H9 (cell line): ENCODE measurements at regions not wholly inside any gene's neighbourhood (a gene's known extent, or its start where the extent isn't known, plus 50 kb on each side); places are given as distances from the start of the nearest gene placed in this dataset.

Experiments
- DNase-seq: peaks from one replicate; pipeline ENCODE4 v3.0.0-alpha.2; 2017
- H2AFZ ChIP-seq: one replicate; pipeline ENCODE4 v1.6.1; 2013; ENCODE audit warnings: mild to moderate bottlenecking, low read length, control low read depth, moderate library complexity
- H2AK5ac ChIP-seq: 2 replicates; pipeline ENCODE4 v1.6.1; 2013; ENCODE audit warnings: low read length, control low read depth, mixed read lengths; ENCODE audit not compliant: insufficient read length
- H2BK120ac ChIP-seq: one replicate; pipeline ENCODE4 v1.6.1; 2013; ENCODE audit warnings: low read depth, mild to moderate bottlenecking, low read length, control low read depth, inconsistent platforms; ENCODE audit not compliant: poor library complexity, severe bottlenecking
- H2BK12ac ChIP-seq: 2 replicates; pipeline ENCODE4 v1.6.1; 2013; ENCODE audit warnings: low read length, control low read depth, mixed read lengths, low read depth; ENCODE audit not compliant: insufficient read length
- H2BK15ac ChIP-seq: 2 replicates; pipeline ENCODE4 v1.6.1; 2013; ENCODE audit warnings: low read depth, low read length, control low read depth
- H2BK20ac ChIP-seq: one replicate; pipeline ENCODE4 v1.6.1; 2013; ENCODE audit warnings: low read depth, mild to moderate bottlenecking, low read length, control low read depth, inconsistent platforms; ENCODE audit not compliant: poor library complexity, severe bottlenecking
- H2BK5ac ChIP-seq: 2 replicates; pipeline ENCODE4 v1.6.1; 2013; ENCODE audit warnings: low read length, control low read depth, mixed read lengths; ENCODE audit not compliant: insufficient read length
- H3K14ac ChIP-seq: 2 replicates; pipeline ENCODE4 v1.6.1; 2013; ENCODE audit warnings: low read length, control low read depth; ENCODE audit not compliant: insufficient read depth
- H3K18ac ChIP-seq: 2 replicates; pipeline ENCODE4 v1.6.1; 2013; ENCODE audit warnings: low read depth, mild to moderate bottlenecking, mixed read lengths, low read length, control low read depth; ENCODE audit not compliant: insufficient read length
- H3K23ac ChIP-seq: 2 replicates; pipeline ENCODE4 v1.6.1; 2013; ENCODE audit warnings: low read length, control low read depth, mixed read lengths, low read depth; ENCODE audit not compliant: insufficient read length
- H3K23me2 ChIP-seq: 2 replicates; pipeline ENCODE4 v1.6.1; 2013; ENCODE audit warnings: low read depth, mild to moderate bottlenecking, mixed read lengths, low read length, control low read depth; ENCODE audit not compliant: insufficient read length, poor library complexity, severe bottlenecking
- H3K27ac ChIP-seq: 2 replicates; pipeline ENCODE4 v1.5.1; 2013; ENCODE audit warnings: low read length, control low read depth, mixed read lengths, low read depth; ENCODE audit not compliant: insufficient read length
- H3K27me3 ChIP-seq: 2 replicates; pipeline ENCODE4 v1.6.1; 2013; ENCODE audit warnings: low read length, control low read depth, inconsistent platforms; ENCODE audit not compliant: insufficient read depth
- H3K4ac ChIP-seq: 2 replicates; pipeline ENCODE4 v1.6.1; 2013; ENCODE audit warnings: low read depth, mild to moderate bottlenecking, control low read depth, inconsistent platforms, low read length, moderate library complexity
- H3K4me1 ChIP-seq: 2 replicates; pipeline ENCODE4 v1.6.1; 2013; ENCODE audit warnings: low read length, control low read depth, inconsistent platforms; ENCODE audit not compliant: insufficient read depth
- H3K4me2 ChIP-seq: 2 replicates; pipeline ENCODE4 v1.6.1; 2013; ENCODE audit warnings: low read length, control low read depth, mixed read lengths; ENCODE audit not compliant: insufficient read length, insufficient read depth
- H3K56ac ChIP-seq: 2 replicates; pipeline ENCODE4 v1.6.1; 2013; ENCODE audit warnings: low read depth, mild to moderate bottlenecking, mixed read lengths, low read length, control low read depth; ENCODE audit not compliant: insufficient read length
- H3K79me1 ChIP-seq: 2 replicates; pipeline ENCODE4 v1.6.1; 2013; ENCODE audit warnings: low read depth, mild to moderate bottlenecking, moderate library complexity, low read length, control low read depth, inconsistent platforms; ENCODE audit not compliant: insufficient read depth, poor library complexity, severe bottlenecking
- H3K79me2 ChIP-seq: 2 replicates; pipeline ENCODE4 v1.6.1; 2013; ENCODE audit warnings: low read length, control low read depth, inconsistent platforms; ENCODE audit not compliant: insufficient read depth
- H3K9ac ChIP-seq: 2 replicates; pipeline ENCODE4 v1.6.1; 2013; ENCODE audit warnings: low read length, control low read depth, mixed read lengths; ENCODE audit not compliant: insufficient read length; ENCODE audit errors: extremely low read depth
- H3K9me3 ChIP-seq: one replicate; pipeline ENCODE4 v1.6.1; 2013; ENCODE audit warnings: low read depth, low read length, inconsistent platforms; ENCODE audit not compliant: control insufficient read depth
- H3T11ph ChIP-seq: one replicate; pipeline ENCODE4 v1.6.1; 2013; ENCODE audit warnings: mild to moderate bottlenecking, low read length, control low read depth, inconsistent platforms
- H4K20me1 ChIP-seq: one replicate; pipeline ENCODE4 v1.6.1; 2013; ENCODE audit not compliant: control insufficient read depth, insufficient read length, insufficient read depth
- H4K5ac ChIP-seq: 2 replicates; pipeline ENCODE4 v1.6.1; 2013; ENCODE audit warnings: low read depth, mild to moderate bottlenecking, mixed read lengths, low read length, control low read depth; ENCODE audit not compliant: insufficient read length
- H4K8ac ChIP-seq: replicated peaks from 2 replicates; pipeline ENCODE4 v1.6.1; 2013; ENCODE audit warnings: low read length, control low read depth, mixed read lengths, low read depth; ENCODE audit not compliant: insufficient read length
- H4K91ac ChIP-seq: 2 replicates; pipeline ENCODE4 v1.6.1; 2013; ENCODE audit warnings: low read depth, mild to moderate bottlenecking, moderate library complexity, mixed read lengths, low read length, control low read depth; ENCODE audit not compliant: insufficient read length
- H3K27ac Mint-ChIP-seq, 3 experiments: 2 replicates in 2 of 3; 3 replicates in 1 of 3; pipeline ENCODE4 v1.8.0; 2020 to 2021; ENCODE audit warnings: mixed read lengths in 3 of 3, mild to moderate bottlenecking in 1 of 3, moderate library complexity in 1 of 3
- H3K27me3 Mint-ChIP-seq: 2 replicates; pipeline ENCODE4 v1.8.0; 2021; ENCODE audit warnings: low read depth, mild to moderate bottlenecking, moderate library complexity, mixed read lengths
- H3K36me3 Mint-ChIP-seq, 3 experiments: 2 replicates in 2 of 3; 3 replicates in 1 of 3; pipeline ENCODE4 v1.8.0; 2020 to 2021; ENCODE audit warnings: low read depth in 3 of 3, mixed read lengths in 3 of 3; ENCODE audit not compliant: insufficient read depth in 1 of 3
- H3K4me1 Mint-ChIP-seq, 2 experiments: 2 replicates each; pipeline ENCODE4 v1.8.0; 2020; ENCODE audit warnings: mixed read lengths in 2 of 2
- H3K4me3 Mint-ChIP-seq, 2 experiments: 2 replicates in 1 of 2; 3 replicates in 1 of 2; pipeline ENCODE4 v1.8.0; 2020 to 2021; ENCODE audit warnings: mild to moderate bottlenecking in 2 of 2, mixed read lengths in 2 of 2, moderate library complexity in 1 of 2
- H3K9me3 Mint-ChIP-seq, 2 experiments: 2 replicates in 1 of 2; 3 replicates in 1 of 2; pipeline ENCODE4 v1.8.0; 2020; ENCODE audit warnings: mild to moderate bottlenecking in 2 of 2, mixed read lengths in 2 of 2, moderate library complexity in 1 of 2
- WGBS: extraction: QIAGEN DNeasy Blood & Tissue Kit; methylation state at CpG from one replicate; pipeline ENCODE4 v1.1.7; 2013; ENCODE audit warnings: missing lambda C conversion rate, low lambda C conversion rate, mixed read lengths; ENCODE audit not compliant: insufficient read length; ENCODE audit errors: extremely low coverage; 5-methylcytosine and 5-hydroxymethylcytosine counted together
- TF ChIP-seq, protein P1 (sequence below): fragments of 200-600 bp; sonication (generic); conservative IDR thresholded peaks from 3 replicates; pipeline ENCODE4 v1.8.0; 2021; ENCODE audit warnings: antibody characterized with exemption, mild to moderate bottlenecking

DNA sequence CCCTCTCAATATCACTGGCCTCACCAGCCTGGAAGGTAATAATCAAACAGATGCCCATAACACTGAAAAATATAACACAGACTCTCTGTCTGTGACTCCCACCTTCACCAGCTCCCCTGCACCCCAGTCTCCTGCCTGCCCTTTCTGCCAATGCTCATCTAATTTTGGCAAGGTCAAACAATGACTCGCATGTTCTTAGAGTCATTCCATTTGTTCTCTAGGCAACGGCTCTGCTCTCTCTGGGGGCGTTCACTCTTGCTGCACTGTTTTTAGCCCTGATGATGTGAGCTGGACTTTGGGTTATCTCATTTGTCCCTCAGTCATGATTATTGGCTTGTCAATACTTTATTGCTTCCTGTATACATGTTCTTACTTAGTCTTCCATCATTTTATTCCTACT, 691.8 kb downstream of the FLRT2 start:
- H3K4me1 ChIP-seq, result no peaks in the 10 kb centered on the region; the same call in 1 of the 2 replicates
- DNase-seq, result no peak
- no peak overlapping the region for H3K4ac ChIP-seq
- no peak overlapping the region for H2BK120ac ChIP-seq
- H2BK20ac ChIP-seq, result no peak overlapping the region
- Mint-ChIP-seq H3K36me3 (no peaks in the 10 kb centered on the region), H3K27me3 (no peaks in the 10 kb centered on the region; the same call in 1 of the 2 replicates), H3K27ac (no peak overlapping the region), H3K9me3 (no peaks in the 10 kb centered on the region), H3K4me3 (no peak overlapping the region), H3K4me1 (peaks cover 12 to 13% of the 10 kb centered on the region in 2 experiments)
- no CpG with 5 or more reads among the region's 3 CpGs for WGBS
- no peaks in the 10 kb centered on the region for H3K9me3 ChIP-seq
- H3K23ac ChIP-seq, result no peak overlapping the region
- H4K91ac ChIP-seq, result no peak overlapping the region
- no peak overlapping the region for H2AFZ ChIP-seq
- no peaks in the 10 kb centered on the region for H3K79me1 ChIP-seq
- no peak overlapping the region for H3T11ph ChIP-seq
- H3K27me3 ChIP-seq, result no peaks in the 10 kb centered on the region
- H2BK12ac ChIP-seq, result no peak overlapping the region
- no peak overlapping the region for H4K8ac ChIP-seq
- H3K4me2 ChIP-seq, result no peak overlapping the region
- no peak overlapping the region for H2BK5ac ChIP-seq
- H3K23me2 ChIP-seq, result no peaks in the 10 kb centered on the region
- H3K56ac ChIP-seq, result no peak overlapping the region
- no peaks in the 10 kb centered on the region for H4K20me1 ChIP-seq
- no peak overlapping the region for H3K18ac ChIP-seq
- TF ChIP-seq, protein P1, sequence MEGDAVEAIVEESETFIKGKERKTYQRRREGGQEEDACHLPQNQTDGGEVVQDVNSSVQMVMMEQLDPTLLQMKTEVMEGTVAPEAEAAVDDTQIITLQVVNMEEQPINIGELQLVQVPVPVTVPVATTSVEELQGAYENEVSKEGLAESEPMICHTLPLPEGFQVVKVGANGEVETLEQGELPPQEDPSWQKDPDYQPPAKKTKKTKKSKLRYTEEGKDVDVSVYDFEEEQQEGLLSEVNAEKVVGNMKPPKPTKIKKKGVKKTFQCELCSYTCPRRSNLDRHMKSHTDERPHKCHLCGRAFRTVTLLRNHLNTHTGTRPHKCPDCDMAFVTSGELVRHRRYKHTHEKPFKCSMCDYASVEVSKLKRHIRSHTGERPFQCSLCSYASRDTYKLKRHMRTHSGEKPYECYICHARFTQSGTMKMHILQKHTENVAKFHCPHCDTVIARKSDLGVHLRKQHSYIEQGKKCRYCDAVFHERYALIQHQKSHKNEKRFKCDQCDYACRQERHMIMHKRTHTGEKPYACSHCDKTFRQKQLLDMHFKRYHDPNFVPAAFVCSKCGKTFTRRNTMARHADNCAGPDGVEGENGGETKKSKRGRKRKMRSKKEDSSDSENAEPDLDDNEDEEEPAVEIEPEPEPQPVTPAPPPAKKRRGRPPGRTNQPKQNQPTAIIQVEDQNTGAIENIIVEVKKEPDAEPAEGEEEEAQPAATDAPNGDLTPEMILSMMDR, result no peak
- no peak overlapping the region for H3K14ac ChIP-seq
- H2BK15ac ChIP-seq, result no peak overlapping the region
- H3K27ac ChIP-seq, result no peak overlapping the region
- H3K79me2 ChIP-seq, result no peaks in the 10 kb centered on the region
- no peak overlapping the region for H4K5ac ChIP-seq
- no peak overlapping the region for H3K9ac ChIP-seq
- no peak overlapping the region for H2AK5ac ChIP-seq
